ENCODE measurements at regions not wholly inside any gene's neighbourhood (a gene's known extent, or its start where the extent isn't known, plus 50 kb on each side); places are given as distances from the start of the nearest gene placed in this dataset.

GRCh38 chr5:13188371-13188770, 756.1 kb downstream of the DNAH5 start:
- TF ChIP-seq CTCF (IDR thresholded peaks at IDR 0.05; ENCODE audit: low read depth, low read length, poor library complexity, severe bottlenecking) (no peak), EZH2phosphoT487 (IDR thresholded peaks at IDR 0.05; ENCODE audit: borderline replicate concordance, low read length) (no peak)

Data from DOHH2 (cell line).